HG02798 (cell line): ENCODE measurements at regions not wholly inside any gene's neighbourhood (a gene's known extent, or its start where the extent isn't known, plus 50 kb on each side); places are given as distances from the start of the nearest gene placed in this dataset.

ENCODE experiments used
- ATAC-seq: cut with Tn5 transposase; IDR thresholded peaks from one replicate; pipeline ENCODE4 v1.9.1; 2021; ENCODE audit warnings: mild to moderate bottlenecking; ENCODE audit not compliant: unreplicated experiment, poor library complexity

- ATAC-seq: no peak
These were observed 440.0 kb downstream of the ANKRD7 start for GRCh38 chr7:118664498-118664897.

GRCh38 chr7:118671149-118671548 is 446.6 kb downstream of the ANKRD7 start:
- no peak for ATAC-seq

GRCh38 chr7:118684796-118685195 is 460.3 kb downstream of the ANKRD7 start:
- no peak for ATAC-seq

GRCh38 chr7:118689403-118689802 is 464.9 kb downstream of the ANKRD7 start:
- ATAC-seq: no peak

GRCh38 chr7:118696879-118697278 is 472.4 kb downstream of the ANKRD7 start:
- ATAC-seq: no peak

GRCh38 chr7:118699222-118699621 is 474.7 kb downstream of the ANKRD7 start:
- no peak for ATAC-seq

GRCh38 chr7:118708741-118709140 is 484.2 kb downstream of the ANKRD7 start:
- no peak for ATAC-seq

- no peak for ATAC-seq
These were observed 487.2 kb downstream of the ANKRD7 start for GRCh38 chr7:118711688-118712087.

GRCh38 chr7:118713039-118713438 is 488.5 kb downstream of the ANKRD7 start:
- no peak for ATAC-seq

- no peak for ATAC-seq
These were observed 496.1 kb downstream of the ANKRD7 start for GRCh38 chr7:118720632-118721031.

GRCh38 chr7:118731854-118732253 is 507.4 kb downstream of the ANKRD7 start:
- ATAC-seq: no peak

- no peak for ATAC-seq
These were observed 510.0 kb downstream of the ANKRD7 start for GRCh38 chr7:118734541-118734940.

- no peak for ATAC-seq
These were observed 510.9 kb downstream of the ANKRD7 start for GRCh38 chr7:118735441-118735840.

- no peak for ATAC-seq
These were observed 513.4 kb downstream of the ANKRD7 start for GRCh38 chr7:118737935-118738334.

- no peak for ATAC-seq
These were observed 521.4 kb downstream of the ANKRD7 start for GRCh38 chr7:118745927-118746326.

GRCh38 chr7:118747473-118747872 is 523.0 kb downstream of the ANKRD7 start:
- ATAC-seq: no peak

GRCh38 chr7:118753479-118753878 is 529.0 kb downstream of the ANKRD7 start:
- no peak for ATAC-seq

GRCh38 chr7:118754608-118755007 is 530.1 kb downstream of the ANKRD7 start:
- ATAC-seq: no peak

GRCh38 chr7:118755067-118755625 is 530.6 kb downstream of the ANKRD7 start:
- no peak for ATAC-seq

- no peak for ATAC-seq
These were observed 532.6 kb downstream of the ANKRD7 start for GRCh38 chr7:118757066-118757465.

GRCh38 chr7:118758582-118758981 is 534.1 kb downstream of the ANKRD7 start:
- ATAC-seq: no peak

- no peak for ATAC-seq
These were observed 535.4 kb downstream of the ANKRD7 start for GRCh38 chr7:118759921-118760320.

- no peak for ATAC-seq
These were observed 537.9 kb downstream of the ANKRD7 start for GRCh38 chr7:118762451-118762850.
